Effector memory CD8-positive, alpha-beta T cell (primary cell): ENCODE measurements at regions not wholly inside any gene's neighbourhood (a gene's known extent, or its start where the extent isn't known, plus 50 kb on each side); places are given as distances from the start of the nearest gene placed in this dataset.
"Not testable (repeated sequence)": the region's sequence is repeated elsewhere in the genome, so short reads cannot be mapped to it uniquely, and the experiment has no call there.

Experiments
- ATAC-seq: fragments of 150-1000 bp; cut with Tn5 transposase; replicated peaks from 2 replicates; pipeline ENCODE4 v1.10.0; 2021; ENCODE audit warnings: mild to moderate bottlenecking, moderate library complexity
- DNase-seq, 3 experiments: peaks; one replicate each; pipeline ENCODE4 v3.0.0; 2021
- H3K27ac Mint-ChIP-seq, 2 donors: one replicate each; pipeline ENCODE4 v1.8.0; 2022; ENCODE audit warnings: mild to moderate bottlenecking in 2 of 2, mixed read lengths in 2 of 2, moderate library complexity in 2 of 2
- H3K27me3 Mint-ChIP-seq, 2 donors: one replicate each; pipeline ENCODE4 v1.8.0; 2022; ENCODE audit warnings: mixed read lengths in 2 of 2
- H3K36me3 Mint-ChIP-seq: one replicate; pipeline ENCODE4 v1.8.0; 2022; ENCODE audit warnings: mild to moderate bottlenecking, moderate library complexity, mixed read lengths; ENCODE audit not compliant: insufficient read depth
- H3K4me1 Mint-ChIP-seq, 2 donors: one replicate each; pipeline ENCODE4 v1.8.0; 2022; ENCODE audit warnings: low read depth in 2 of 2, mixed read lengths in 2 of 2
- H3K4me3 Mint-ChIP-seq, 2 donors: one replicate each; pipeline ENCODE4 v1.8.0; 2022; ENCODE audit warnings: mild to moderate bottlenecking in 2 of 2, mixed read lengths in 2 of 2, moderate library complexity in 2 of 2
- H3K9me3 Mint-ChIP-seq, 2 donors: one replicate each; pipeline ENCODE4 v1.8.0; 2022; ENCODE audit warnings: mixed read lengths in 2 of 2

DNA sequence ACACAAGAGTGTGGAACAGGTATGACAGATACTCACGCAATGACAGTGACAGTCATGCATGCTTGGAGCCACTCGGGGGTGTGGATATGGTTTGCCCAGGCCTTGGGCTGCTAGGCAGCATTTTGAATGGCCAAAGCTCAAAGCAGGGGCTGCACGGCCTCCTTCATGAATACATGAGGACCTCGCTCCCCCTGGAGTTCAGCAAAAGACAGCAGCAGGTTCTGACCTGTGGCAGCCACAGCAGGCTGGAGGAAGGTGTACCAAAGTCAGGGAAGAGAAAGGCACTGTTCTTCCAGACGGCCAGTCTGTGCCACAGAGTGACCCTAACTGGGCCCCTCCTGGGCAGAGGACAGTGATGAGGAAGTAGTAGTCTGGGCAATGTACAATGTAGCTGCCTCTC is 88.2 kb upstream of the C2CD4B start:
- Mint-ChIP-seq H3K27me3 (peaks cover 52 to 63% of the 10 kb centered on the region in 2 donors), H3K4me3 (no peak overlapping the region), H3K9me3 (no peaks in the 10 kb centered on the region), H3K36me3 (no peaks in the 10 kb centered on the region), H3K4me1 (peaks cover 0 to 2% of the 10 kb centered on the region in 2 donors), H3K27ac (no peak overlapping the region)
- ATAC-seq (no peak), DNase-seq (no peak)

DNA sequence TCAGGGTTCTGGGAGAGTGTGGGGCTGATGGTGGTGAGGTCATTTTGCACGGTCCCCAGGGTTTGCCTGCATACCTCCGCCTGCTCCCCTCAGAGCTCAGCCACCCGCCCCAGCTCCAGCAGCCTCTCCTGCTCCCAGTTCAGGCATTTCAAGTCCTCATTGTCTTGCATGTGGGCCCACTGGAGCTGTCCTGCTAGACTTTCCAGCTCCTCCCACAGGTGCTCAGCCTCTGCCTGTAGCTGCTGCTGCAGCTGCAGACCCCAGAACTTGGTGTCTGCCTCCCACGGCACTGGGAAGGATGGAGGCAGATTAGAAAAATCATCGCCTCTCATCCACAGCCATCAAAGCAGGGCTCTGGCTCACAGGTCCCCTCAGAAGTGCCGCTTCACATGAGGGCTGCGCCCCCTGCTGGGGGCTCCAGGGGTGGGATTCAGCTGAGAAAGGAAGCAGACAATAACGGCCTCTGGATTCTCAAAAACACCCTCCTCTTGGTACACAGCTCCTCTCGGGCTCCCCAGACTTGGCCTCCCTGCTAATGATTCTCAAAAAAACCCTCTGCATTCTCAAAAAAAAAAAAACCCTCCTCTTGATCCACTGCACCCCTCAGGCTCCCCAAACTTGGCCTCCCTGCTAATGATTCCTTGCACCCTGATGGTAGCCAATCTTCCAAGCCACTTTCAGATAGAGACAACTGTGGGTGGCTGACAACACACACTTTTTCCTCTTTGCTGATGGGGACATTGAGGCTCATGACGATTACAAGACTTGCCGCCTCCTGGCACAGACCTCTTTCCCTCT is 89.3 kb upstream of the C2CD4B start:
- Mint-ChIP-seq H3K4me1 (peaks cover 0 to 2% of the 10 kb centered on the region in 2 donors), H3K4me3 (no peak overlapping the region)
- peak; percentile 52 for ATAC-seq

GRCh38 chr15:62256430-62256829 is 91.3 kb upstream of the C2CD4B start:
- H3K9me3 Mint-ChIP-seq, DNase-seq, ATAC-seq, H3K36me3 Mint-ChIP-seq, H3K27ac Mint-ChIP-seq, H3K4me3 Mint-ChIP-seq, H3K4me1 Mint-ChIP-seq: not testable (repeated sequence)
- peaks cover 39 to 46% of the 10 kb centered on the region in 2 donors for H3K27me3 Mint-ChIP-seq

More for the DNA sequence above, 89.3 kb upstream of the C2CD4B start:
- H3K36me3 Mint-ChIP-seq: no peaks in the 10 kb centered on the region
- H3K27ac Mint-ChIP-seq: no peak overlapping the region
- no peaks in the 10 kb centered on the region for H3K9me3 Mint-ChIP-seq
- H3K27me3 Mint-ChIP-seq: peaks cover 49 to 53% of the 10 kb centered on the region in 2 donors
- peak; percentile 31 to 50 (median 44) for DNase-seq

- Mint-ChIP-seq H3K4me3 (no peak overlapping the region), H3K9me3 (peaks cover 8 to 16% of the 10 kb centered on the region in 2 donors), H3K36me3 (no peaks in the 10 kb centered on the region), H3K4me1 (peaks cover 0 to 2% of the 10 kb centered on the region in 2 donors), H3K27ac (no peak overlapping the region), H3K27me3 (peaks cover 23 to 43% of the 10 kb centered on the region in 2 donors)
- DNase-seq (no peak), ATAC-seq (no peak)
Observed at GRCh38 chr15:62257996-62258521, 93.0 kb upstream of the C2CD4B start.

- ATAC-seq: no peak
- Mint-ChIP-seq H3K27ac (no peak overlapping the region), H3K4me3 (no peak overlapping the region), H3K27me3 (peaks cover 10 to 15% of the 10 kb centered on the region in 2 donors), H3K36me3 (no peaks in the 10 kb centered on the region), H3K9me3 (peaks cover 8 to 22% of the 10 kb centered on the region in 2 donors), H3K4me1 (no peaks in the 10 kb centered on the region)
- no peak for DNase-seq
Observed at GRCh38 chr15:62262305-62262941, 97.3 kb upstream of the C2CD4B start.

DNA sequence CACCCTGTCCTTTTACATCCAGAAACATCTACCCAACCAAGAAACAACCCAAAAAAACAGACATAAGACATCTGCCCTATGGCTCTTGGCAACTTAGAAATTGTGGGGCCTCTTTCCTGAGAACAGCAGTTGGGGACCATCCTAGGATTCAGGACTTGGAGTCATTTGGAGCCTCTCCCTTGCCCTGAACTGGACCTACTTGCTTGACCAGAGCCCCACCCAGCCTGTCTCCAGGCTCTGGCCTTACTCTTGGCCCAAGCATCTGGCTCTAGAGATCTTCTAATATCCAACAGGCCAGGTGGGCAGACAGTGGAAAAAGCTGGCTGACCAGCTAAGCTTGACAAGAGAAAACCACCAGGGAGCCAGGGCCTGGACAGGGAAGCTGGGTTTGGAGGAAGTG is 99.1 kb upstream of the C2CD4B start:
- no peaks in the 10 kb centered on the region for H3K4me1 Mint-ChIP-seq
- H3K27ac Mint-ChIP-seq: no peak overlapping the region
- ATAC-seq (no peak), DNase-seq (no peak)
- peaks cover 12 to 32% of the 10 kb centered on the region in 2 donors for H3K9me3 Mint-ChIP-seq
- no peak overlapping the region for H3K4me3 Mint-ChIP-seq
- H3K27me3 Mint-ChIP-seq: peaks cover 0 to 15% of the 10 kb centered on the region in 2 donors
- H3K36me3 Mint-ChIP-seq: no peaks in the 10 kb centered on the region

DNA sequence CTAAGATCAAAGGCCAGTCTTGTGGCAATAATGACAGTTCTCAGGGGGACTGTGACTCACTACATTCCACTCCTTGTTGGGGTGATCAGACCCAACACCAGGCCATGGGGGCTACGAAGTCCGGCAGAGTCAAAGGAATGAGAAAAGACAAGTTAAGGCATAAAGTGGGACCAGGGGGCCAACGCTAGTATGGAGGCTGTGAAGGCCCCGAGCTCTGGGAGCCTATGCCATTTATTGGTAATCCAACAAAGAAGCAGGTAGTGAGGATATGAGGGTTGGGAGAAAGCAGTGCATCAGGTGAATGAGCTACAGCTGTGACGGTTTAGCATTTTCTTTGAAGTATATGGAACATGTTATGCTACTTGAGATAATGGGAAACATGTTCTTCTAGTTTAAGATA is 104.4 kb upstream of the C2CD4B start:
- DNase-seq (no peak), ATAC-seq (no peak)
- Mint-ChIP-seq H3K36me3 (no peaks in the 10 kb centered on the region), H3K9me3 (peaks cover 4 to 23% of the 10 kb centered on the region in 2 donors), H3K27ac (no peak overlapping the region), H3K27me3 (no peaks in the 10 kb centered on the region), H3K4me1 (no peaks in the 10 kb centered on the region), H3K4me3 (no peak overlapping the region)

GRCh38 chr15:62270216-62270921 is 105.3 kb upstream of the C2CD4B start:
- no peaks in the 10 kb centered on the region for H3K27me3 Mint-ChIP-seq
- H3K4me1 Mint-ChIP-seq: no peaks in the 10 kb centered on the region
- no peak overlapping the region for H3K4me3 Mint-ChIP-seq
- no peak for ATAC-seq
- peaks cover 4 to 23% of the 10 kb centered on the region in 2 donors for H3K9me3 Mint-ChIP-seq
- no peaks in the 10 kb centered on the region for H3K36me3 Mint-ChIP-seq
- H3K27ac Mint-ChIP-seq: no peak overlapping the region
- no peak for DNase-seq

DNA sequence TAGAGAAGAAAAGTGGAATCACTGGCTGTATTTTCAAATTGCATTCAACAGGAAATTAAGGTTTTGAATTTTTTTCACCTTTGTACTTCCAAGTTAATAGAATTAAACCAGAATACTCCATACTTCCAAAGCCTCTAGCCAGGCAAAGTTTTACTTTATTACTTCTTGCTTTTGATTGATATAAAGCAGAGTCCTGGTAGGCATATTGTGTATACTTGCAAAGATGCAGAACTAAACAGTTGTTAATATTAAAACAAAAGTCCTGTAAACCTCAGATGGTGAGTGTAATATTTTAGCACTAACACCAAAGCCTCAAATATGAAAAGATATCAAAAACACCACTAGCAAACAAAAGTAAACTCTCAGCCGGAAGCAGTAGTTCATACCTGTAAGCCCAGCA is 107.2 kb upstream of the C2CD4B start:
- Mint-ChIP-seq H3K4me3 (no peak overlapping the region), H3K27me3 (peaks cover 10 to 18% of the 10 kb centered on the region in 2 donors), H3K4me1 (no peaks in the 10 kb centered on the region), H3K9me3 (peaks cover 4 to 18% of the 10 kb centered on the region in 2 donors), H3K27ac (no peak overlapping the region), H3K36me3 (no peaks in the 10 kb centered on the region)
- DNase-seq (no peak), ATAC-seq (no peak)

- peaks cover 30 to 53% of the 10 kb centered on the region in 2 donors for H3K27me3 Mint-ChIP-seq
- no peaks in the 10 kb centered on the region for H3K36me3 Mint-ChIP-seq
- no peak overlapping the region for H3K4me3 Mint-ChIP-seq
- H3K9me3 Mint-ChIP-seq: no peaks in the 10 kb centered on the region
- no peaks in the 10 kb centered on the region for H3K4me1 Mint-ChIP-seq
- no peak overlapping the region for H3K27ac Mint-ChIP-seq
- no peak for ATAC-seq
- no peak for DNase-seq
Observed at GRCh38 chr15:62275831-62276230, 110.7 kb upstream of the C2CD4B start.

- Mint-ChIP-seq H3K27me3 (peaks cover 37 to 61% of the 10 kb centered on the region in 2 donors), H3K4me1 (no peaks in the 10 kb centered on the region), H3K36me3 (no peaks in the 10 kb centered on the region), H3K27ac (no peak overlapping the region), H3K4me3 (no peak overlapping the region), H3K9me3 (no peaks in the 10 kb centered on the region)
- no peak for ATAC-seq
- DNase-seq: no peak
Observed at GRCh38 chr15:62277816-62278394, 112.8 kb upstream of the C2CD4B start.

DNA sequence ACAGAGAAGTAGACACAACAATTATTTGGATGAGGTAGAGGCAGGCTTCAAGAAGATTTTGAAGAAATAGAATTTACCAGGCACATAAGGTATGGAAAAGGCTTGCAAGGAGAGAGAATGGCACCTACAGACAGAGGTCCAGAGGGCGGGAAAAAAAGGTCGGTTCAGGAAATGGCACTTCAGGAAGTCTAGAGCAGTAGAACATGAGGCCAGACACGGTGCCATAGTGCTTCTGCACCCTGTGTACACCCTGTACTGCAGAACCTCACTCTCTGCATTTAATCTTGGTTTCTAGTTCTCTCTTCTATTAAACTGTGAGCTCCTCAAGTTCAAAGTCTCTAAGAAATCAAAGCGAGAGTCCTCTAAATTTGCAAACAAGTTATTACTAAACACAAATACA is 113.4 kb upstream of the C2CD4B start:
- ATAC-seq (no peak), DNase-seq (no peak)
- H3K36me3 Mint-ChIP-seq: no peaks in the 10 kb centered on the region
- no peaks in the 10 kb centered on the region for H3K9me3 Mint-ChIP-seq
- H3K4me3 Mint-ChIP-seq: no peak overlapping the region
- no peaks in the 10 kb centered on the region for H3K4me1 Mint-ChIP-seq
- peaks cover 37 to 61% of the 10 kb centered on the region in 2 donors for H3K27me3 Mint-ChIP-seq
- no peak overlapping the region for H3K27ac Mint-ChIP-seq

DNA sequence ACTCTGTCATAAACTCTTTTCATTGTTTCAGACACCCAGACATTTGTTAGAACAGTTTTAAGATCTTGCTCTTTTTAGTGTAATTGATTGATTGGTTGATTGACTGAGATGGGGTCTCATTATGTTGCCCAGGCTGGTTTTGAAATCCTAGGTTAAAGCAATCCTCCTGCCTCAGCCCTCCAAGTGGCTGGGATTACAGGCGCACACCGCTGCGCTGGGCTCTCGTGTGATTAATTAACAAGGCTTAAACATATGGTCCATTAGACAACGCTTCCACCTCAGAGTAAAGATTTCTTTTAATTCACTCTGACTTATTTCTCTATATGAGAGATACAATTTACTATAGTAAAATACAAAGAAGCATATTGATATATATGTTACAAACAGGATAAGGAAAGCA is 114.0 kb upstream of the C2CD4B start:
- no peaks in the 10 kb centered on the region for H3K36me3 Mint-ChIP-seq
- H3K4me1 Mint-ChIP-seq: no peaks in the 10 kb centered on the region
- peaks cover 37 to 61% of the 10 kb centered on the region in 2 donors for H3K27me3 Mint-ChIP-seq
- no peak overlapping the region for H3K27ac Mint-ChIP-seq
- ATAC-seq: no peak
- no peak for DNase-seq
- H3K4me3 Mint-ChIP-seq: no peak overlapping the region
- H3K9me3 Mint-ChIP-seq: no peaks in the 10 kb centered on the region
